Fibroblast of lung (primary cell): ENCODE measurements at regions not wholly inside any gene's neighbourhood (a gene's known extent, or its start where the extent isn't known, plus 50 kb on each side); places are given as distances from the start of the nearest gene placed in this dataset.

Experiments
- EZH2 ChIP-seq: IDR thresholded peaks from 2 replicates; pipeline ENCODE4 v1.5.1; 2012; ENCODE audit warnings: low read length, control low read depth, mild to moderate bottlenecking; ENCODE audit errors: missing control alignments
- TF ChIP-seq, protein P1 (sequence below), 2 donors: IDR thresholded peaks in 1 of 2; conservative IDR thresholded peaks in 1 of 2; 1 replicate in 1 of 2; 2 replicates in 1 of 2; pipeline ENCODE4 v1.5.1; 2011 to 2012; ENCODE audit warnings: low read length in 2 of 2, control low read depth in 1 of 2, inconsistent platforms in 1 of 2, low read depth in 1 of 2, mild to moderate bottlenecking in 1 of 2

GRCh38 chr5:2696156-2696807, 55.2 kb downstream of the IRX2 start:
- TF ChIP-seq, protein P1, sequence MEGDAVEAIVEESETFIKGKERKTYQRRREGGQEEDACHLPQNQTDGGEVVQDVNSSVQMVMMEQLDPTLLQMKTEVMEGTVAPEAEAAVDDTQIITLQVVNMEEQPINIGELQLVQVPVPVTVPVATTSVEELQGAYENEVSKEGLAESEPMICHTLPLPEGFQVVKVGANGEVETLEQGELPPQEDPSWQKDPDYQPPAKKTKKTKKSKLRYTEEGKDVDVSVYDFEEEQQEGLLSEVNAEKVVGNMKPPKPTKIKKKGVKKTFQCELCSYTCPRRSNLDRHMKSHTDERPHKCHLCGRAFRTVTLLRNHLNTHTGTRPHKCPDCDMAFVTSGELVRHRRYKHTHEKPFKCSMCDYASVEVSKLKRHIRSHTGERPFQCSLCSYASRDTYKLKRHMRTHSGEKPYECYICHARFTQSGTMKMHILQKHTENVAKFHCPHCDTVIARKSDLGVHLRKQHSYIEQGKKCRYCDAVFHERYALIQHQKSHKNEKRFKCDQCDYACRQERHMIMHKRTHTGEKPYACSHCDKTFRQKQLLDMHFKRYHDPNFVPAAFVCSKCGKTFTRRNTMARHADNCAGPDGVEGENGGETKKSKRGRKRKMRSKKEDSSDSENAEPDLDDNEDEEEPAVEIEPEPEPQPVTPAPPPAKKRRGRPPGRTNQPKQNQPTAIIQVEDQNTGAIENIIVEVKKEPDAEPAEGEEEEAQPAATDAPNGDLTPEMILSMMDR (conservative IDR thresholded peaks at IDR 0.05 in 1 of 2, IDR thresholded peaks at IDR 0.05 in 1 of 2; ENCODE audit: low read depth in 1 of 2, low read length in 2 of 2): no peak
- TF ChIP-seq EZH2: no peak
